GM19438 (cell line): ENCODE measurements at regions not wholly inside any gene's neighbourhood (a gene's known extent, or its start where the extent isn't known, plus 50 kb on each side); places are given as distances from the start of the nearest gene placed in this dataset.

Source experiments
- ATAC-seq: cut with Tn5 transposase; IDR thresholded peaks from one replicate; pipeline ENCODE4 v1.9.1; 2021; ENCODE audit warnings: low read depth; ENCODE audit not compliant: unreplicated experiment

DNA sequence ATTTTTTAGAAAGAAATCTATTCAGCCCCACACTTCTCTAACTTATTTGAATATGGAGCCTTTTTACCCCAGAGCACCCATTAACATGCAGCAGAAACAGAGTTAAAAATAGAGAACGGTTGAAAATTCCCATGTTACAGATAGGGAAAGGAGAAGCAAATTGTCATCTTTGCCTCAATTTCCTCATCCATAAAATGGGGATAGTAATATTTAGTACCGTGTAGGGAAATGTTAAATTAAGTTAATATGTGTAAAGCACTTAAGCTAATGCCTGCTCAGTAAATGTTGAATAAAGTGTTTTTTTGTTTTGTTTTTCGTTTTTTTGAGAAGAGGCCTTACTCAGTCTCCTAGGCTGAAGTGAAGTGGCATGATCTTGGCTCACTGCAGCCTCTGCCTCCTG lies 50.3 kb downstream of the NAV1 start:
- no peak for ATAC-seq

DNA sequence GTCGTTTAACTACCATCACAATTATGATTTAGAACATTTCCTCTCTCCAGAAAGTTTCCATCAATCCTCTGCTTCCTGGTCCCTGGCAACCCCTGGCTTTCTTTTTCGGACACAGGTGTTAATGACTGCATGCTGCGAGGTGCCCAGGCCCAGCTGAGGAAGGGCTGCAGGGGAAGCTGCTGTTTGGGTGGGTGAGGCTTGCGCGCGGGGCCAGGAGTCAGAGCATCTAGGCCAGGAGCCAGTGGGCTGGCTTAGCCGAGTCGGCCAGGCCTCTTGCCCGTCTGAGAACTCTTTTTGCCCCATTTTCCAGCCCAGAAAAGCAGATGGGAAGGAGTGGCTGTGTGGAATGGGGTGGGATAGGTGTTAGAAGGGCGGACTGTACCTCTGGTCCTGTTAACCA lies 51.5 kb downstream of the NAV1 start:
- no peak for ATAC-seq

DNA sequence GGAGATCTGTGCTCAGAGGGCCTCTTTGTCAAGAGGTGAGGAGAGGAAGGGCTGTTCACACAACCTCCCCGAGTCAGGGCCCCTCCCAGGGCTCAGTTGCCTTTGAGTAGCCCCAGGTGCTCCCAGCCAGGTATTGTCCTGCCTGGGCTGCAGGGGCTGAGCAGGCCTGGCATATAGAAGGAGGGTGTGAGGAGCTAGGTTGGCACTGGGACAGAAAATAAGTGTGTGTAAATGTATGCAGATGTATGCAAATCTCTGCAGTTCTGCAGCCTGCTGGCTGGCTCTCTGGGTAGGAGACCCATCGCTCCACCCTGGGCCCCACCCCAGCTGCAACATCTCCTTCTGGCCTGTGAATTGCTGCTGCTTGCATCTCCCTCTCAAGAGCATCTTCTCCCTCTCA lies 52.4 kb downstream of the NAV1 start:
- ATAC-seq: no peak

DNA sequence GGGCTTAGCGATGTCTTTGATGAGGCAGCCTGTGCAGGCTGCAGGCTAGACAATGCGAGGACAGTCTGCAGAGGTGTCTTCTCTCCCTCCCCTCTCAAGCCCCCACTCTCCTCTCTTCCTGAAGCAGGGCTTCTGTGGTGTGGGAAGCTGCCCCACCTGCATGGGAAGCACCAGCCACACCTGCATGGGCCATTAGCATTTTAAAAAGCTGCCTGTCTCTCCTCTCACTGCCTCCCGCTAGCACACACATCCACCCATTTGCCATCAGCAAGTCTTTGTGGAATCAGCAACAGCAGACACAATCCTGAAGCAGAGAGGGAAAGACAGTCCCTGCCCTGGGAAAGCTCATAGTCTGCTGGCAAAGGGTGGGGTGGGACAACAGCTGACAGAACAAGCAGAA lies 53.1 kb downstream of the NAV1 start:
- ATAC-seq: no peak

DNA sequence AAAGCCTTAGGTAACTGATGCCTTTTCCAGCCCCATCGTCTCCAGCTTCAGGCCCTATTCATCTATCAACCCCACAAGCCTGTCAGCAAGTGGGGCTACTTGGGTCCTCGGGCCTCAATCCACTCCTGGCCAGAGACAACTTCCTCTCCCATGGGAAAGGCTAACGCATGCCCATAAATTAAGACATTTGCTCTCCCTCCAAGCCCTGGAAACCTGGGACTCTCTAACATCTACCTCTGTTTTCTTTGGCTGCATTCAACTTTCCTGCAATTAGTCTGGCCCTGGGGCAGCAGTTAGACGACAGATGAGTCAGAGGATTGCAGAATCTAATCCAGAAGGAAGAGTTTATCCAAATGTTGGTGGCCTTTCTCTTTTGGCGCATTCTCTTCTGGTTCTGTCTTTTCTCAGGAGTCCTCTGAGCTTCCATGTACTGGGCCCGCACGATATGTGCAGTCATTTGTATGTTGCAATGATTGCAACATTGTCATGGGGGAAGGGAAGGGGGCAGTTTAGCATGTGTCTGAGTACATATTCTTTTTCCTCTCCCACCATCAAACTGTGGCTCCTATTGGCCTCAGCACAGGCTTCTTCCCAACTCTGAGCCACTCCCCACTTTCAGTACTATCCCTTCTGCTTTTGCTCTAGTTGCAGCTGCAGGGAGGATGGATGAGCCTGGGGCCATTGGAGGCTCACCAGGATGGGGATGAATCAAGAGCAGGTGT lies 54.4 kb downstream of the NAV1 start:
- ATAC-seq: no peak

DNA sequence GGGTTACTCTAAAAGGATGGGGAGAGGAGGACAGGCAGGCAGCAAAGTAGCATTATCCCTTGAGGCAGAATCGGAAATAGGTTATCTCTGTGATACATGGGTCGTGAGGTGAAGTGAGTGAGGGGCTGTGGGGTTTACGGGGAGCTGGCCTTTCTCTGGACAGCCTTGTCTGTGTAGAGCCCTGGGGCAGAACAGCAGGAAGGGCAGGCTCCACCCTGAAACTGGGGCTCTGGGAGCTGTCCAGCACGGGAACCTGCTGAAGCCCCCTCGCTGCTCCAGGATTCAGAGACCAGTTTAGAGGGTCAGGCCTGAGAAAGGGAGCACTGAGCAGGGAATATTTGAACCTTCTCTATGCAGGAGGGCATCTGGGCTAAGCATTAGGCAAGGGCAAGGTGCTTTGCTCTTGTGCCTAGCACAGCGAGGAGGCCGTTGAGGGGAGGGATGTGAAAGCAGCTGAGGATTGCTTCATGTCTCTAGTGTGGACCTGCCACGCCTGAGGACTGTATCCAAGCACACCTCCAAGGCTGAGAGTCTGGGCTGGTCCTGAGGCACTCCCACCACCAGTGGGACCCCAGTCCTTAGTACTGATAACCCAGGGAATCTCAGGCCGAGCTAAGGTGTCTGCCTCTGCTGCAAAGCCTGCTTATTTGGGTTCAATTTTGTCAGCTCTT lies 55.8 kb downstream of the NAV1 start:
- no peak for ATAC-seq

DNA sequence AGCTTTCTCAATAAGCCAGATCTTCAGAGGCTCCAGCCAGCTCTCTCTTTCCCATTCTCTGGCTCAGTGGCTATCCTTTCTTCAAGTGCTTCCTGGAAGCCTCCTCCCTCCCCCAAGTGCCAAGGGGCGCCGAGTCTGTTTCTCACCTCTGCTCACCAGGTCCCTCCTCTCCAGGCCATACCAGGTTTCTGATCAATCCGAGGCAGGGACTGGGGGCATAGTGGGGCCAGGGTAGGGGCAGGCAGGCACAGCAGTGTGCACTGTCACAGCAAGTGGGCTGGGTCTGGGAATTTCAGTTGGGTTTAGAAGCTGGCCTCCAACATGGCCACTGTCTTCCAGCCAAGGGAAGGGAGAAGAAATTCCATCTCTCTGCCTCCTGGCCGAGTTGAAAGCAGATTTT lies 56.5 kb downstream of the NAV1 start:
- ATAC-seq: no peak

DNA sequence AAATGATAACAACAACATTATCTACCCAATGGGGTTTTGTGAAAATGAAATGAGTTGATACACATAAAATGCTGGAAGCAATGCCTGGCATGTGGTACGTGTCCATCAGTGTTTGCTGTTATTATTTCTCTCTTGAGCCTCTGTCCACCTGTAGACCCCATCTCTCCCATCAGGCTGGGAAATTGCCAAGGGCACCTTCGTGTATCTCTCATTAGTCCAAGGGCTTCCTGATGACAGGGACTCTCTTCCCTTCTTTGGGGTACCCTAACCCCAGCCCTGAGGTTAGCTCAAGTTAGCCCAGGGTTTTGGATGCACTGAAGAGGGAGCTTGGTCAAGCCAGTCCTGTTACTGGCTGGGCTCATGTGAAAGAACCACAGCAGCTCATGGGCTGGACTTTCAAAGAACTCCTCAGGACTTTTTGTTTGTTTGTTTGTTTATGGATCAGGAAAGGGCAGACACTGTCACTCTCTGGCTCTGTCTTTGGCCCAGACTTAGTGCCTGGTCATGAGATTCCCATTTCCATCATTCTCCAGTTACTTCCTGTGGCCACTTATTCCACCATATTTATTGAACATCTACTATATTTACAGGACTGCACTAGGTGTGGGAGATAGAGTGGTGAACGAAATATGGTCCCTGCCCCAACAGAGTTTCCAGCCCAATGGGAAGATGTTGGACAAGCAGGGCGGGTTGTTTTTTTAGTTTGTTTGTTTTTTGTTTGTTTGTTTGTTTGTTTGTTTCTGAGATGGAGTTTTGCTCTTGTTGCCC lies 57.4 kb downstream of the NAV1 start:
- no peak for ATAC-seq

DNA sequence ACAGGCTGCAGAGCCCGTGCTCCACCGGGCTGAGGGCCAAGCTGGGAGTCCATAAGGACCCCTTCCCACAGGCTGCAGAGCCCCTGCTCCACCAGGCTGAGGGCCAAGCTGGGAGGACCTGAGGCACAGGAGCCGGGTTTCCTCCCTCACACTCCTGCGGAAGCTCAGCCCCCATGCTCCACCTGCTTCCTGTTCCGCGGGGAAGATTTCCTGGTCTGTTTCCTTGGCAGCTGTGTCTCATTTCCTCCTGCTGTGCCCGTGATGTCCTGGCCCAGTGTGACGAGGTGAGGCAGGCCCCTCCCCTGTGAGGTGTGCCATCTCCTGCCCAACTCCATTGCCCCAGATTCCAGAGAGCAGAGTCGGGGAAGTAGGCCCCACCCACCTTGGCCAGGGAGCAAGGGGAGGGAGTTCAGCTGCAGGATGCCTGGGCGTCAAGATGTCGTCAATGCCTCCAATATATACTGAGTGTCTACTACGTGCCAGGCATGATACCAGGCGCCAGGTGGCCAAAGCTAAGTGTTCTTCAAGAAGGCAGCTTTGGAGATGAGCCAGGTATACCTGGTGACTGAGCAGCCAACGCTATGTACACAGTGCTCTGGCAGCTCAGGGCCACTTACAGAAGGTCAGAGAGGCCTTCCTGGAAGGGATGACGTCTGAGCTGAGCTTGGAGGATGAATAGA lies 58.8 kb downstream of the NAV1 start:
- ATAC-seq: no peak

DNA sequence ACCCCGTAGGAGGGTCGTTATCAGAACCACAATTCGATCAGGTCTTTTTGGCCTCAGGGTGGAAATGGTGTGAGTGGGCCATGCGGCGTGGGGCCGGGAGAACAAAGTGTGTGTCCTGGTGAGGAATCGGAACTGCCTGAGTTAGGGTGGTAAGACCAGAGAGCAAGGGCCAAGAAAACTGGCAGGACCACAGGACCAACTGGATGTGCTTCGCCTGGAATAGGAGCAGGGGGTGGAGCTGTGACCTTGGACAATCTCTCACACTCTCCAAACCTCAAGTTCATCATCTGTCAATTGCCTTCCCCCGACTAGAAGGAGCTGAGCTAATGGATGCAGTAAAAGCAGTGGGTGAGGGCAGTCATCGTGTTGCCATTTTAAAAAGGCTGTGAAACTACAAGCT lies 59.5 kb downstream of the NAV1 start:
- ATAC-seq: no peak

DNA sequence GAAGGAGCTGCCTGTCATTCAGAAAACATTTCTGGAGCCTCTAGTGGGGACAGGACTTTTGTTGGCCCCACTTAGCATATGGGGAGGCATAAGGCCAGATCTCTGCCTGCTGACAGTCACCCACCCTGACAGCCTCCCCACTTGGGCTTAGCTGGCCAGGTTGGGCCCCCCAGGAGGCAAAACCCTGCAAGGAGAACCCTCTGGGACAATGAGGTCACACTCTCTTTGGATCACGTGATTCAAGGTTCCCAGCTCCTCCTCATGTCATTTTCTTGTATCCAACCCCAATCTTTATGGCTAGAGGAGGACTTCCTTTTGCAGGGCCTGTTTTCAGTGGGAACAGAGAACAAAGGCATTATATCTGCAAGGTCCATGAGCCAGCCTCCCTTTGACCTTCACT lies 60.0 kb downstream of the NAV1 start:
- ATAC-seq: no peak

DNA sequence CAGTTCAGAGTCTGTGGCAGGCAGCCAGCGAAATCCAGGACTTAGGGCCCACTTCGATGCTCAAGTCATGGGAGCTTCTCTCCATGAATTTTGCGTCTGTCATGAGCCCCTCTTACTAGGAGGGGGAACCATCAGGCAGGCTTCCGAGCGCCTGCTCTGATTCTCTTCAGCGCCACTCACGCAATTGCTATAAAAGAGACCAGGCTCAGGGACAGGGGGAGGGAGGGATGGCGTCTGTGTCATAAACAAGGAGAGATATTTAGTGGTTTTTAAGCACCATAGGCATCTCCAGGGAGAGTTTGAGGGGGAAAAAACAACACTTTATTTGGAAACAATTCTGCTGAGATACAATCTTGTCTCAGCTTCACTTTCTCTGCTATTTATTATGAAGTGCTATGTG lies 60.6 kb downstream of the NAV1 start:
- no peak for ATAC-seq

DNA sequence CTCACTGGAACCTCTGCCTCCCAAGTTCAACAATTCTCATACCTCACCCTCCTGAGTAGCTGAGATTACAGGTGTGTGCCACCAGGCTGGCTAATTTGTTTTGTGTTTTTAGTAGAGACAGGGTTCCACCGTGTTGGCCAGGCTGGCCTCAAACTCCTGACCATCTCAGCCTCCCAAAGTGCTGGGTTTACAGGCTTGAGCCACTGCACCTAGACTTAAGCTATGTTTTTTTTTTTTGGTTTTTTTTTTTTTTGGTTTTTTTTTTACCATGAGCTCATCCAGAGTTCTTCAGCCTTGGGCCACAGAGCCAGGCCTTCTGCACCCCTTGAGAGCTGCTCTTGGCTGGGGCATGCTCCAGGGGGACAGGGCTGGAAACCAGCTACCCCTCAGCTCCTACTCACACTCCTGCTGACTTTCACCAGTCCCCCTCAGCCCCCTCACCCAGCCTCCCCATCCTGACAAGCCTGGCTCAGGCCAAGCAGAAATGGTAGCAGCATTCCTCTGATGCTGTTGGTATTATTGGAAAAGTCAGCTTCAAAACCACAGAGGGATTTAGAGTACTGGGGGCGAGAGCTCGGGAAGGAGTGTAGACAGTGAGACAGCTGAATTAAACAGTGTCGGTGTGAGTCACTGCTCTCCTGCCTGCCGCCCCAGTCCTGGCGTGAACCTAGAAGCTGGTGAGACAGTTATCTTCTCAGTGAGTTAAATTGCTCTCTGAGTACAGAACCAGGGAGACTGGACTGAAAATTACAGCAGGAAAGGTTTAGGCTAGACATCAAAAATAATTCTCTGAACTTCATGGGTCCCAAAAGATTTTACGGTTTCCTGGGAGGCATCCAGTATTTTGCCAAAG lies 63.7 kb downstream of the NAV1 start:
- ATAC-seq: no peak

DNA sequence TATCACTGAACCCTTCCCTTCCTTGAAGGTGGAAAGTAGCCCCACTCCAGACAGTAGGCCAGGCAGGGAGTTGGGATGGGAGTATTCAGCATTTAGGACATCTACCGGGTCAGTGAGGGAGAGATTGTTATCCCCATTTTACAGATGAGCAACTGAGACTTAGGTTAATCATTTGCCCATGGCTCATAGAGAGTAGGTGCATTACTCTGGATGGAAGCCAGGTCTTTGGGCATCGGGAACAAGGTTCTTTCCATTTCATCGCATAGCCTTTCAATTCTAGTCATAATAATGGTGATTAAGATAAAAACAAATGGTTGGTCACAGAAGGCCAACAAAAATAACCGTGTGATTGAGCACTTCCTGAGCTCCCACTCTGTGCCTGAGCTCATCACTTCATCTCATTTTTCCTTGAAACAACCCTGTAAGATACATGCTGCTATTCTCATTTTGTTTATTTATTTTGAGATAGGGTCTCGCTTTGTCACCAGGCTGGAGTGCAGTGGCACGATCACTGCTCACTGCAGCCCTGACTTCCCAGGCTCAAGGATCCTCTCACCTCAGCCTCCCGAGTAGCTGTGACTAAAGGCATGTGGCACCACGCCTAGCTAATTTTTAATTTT lies 64.8 kb downstream of the NAV1 start:
- ATAC-seq: no peak

DNA sequence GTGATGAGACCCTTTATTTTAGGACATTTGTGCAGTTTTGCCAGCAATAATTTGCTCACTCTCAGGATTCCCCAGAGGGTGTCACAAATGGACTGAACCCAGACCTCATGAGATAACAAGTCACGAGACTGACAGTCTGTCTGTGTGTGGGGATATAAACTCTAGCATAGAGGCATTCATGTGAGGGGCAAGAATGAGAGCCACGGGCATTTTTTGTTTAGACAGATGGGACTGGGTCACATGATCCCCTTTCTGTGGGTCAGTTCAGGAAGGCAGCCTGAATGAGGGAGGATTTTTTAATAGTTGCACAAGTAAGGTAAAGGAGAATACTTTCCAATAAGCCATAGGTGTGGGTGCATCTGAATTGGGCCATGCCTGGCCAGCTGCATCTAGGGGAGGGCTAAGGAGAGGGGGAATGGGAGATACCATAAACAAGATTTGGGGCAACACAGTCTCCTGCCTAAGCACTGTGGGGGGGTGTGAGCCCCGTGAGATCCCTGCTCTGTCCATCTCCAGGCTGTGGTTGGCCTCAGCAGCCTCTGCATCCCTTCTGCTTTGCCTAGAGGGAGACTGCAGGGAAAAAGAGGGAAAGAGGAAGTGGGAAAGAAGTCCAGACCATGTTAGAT lies 66.6 kb downstream of the NAV1 start:
- ATAC-seq: no peak

DNA sequence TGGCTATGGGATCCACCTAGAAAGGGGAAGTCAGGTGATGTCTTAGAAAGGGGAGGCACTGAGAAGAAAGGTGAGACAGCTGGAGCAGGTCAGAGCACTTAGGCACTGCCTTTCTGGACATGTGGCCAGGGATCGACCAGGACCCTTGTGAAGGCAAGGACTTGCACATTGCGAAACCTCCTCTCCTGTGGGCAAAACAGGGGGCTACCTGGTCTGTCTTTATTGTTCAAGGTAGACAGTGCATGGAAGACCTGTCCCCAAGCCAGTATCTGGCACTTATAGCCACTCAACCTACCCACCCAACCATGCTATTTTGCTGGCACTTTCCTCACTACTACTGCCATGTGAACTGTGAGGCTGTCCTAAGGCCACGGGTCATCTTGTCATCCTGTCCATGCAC lies 67.2 kb downstream of the NAV1 start:
- no peak for ATAC-seq

DNA sequence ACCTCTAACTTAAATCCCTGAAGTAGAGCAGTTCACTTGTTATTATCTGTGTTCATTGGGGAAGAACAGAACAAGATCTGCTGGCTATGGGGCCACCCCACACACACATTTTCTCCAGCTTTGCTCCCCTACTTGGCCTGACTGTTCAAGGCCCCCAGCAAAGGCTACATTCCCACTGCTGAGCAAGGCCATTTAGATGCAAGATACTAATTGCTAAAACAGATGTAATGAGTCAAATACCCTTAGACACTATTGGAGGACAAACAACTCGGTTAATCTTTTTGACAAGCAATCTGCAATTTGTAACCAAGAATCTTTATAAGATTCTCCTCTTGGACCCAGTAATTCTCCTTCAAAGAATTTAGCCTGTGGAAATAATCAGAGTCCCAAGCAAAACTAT lies 67.7 kb downstream of the NAV1 start:
- ATAC-seq: no peak

DNA sequence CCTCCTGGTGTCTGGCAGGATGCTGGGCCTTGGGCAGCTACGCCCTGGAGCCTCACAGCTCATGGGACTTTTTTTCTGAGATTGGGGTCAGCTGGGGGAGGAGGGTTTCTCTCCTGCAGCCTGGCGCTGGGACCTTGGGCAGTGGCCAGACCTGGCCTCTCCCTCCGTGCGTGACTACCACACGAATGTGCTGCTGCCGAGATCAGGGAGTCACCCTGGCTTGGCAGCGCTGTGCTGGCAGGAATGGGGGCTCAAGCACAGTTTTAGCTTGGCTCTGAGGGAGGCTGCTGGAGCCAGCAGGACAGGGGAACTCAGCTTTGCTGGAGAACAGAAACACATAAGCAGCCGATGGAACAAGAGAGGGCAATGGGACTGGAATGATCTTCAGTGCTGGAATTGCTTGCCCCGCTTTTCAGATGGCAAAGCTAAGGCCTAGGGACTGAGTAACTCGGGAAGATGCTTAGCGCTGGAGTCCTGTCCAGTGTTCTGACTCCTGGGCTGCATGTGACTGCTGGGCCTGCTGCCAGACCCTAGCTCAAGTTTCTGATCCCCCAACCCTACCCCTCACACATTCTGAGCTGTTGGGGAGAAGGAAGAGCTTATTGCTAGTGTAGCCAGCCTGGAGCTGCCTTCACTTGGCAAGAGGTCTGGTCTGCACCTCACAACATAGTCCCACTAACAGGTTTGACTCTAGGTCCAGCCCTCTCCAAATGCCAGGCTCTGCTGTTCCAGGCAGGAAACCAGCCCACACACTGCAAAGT lies 69.9 kb downstream of the NAV1 start:
- no peak for ATAC-seq
